RWPE2 (cell line): ENCODE measurements at regions not wholly inside any gene's neighbourhood (a gene's known extent, or its start where the extent isn't known, plus 50 kb on each side); places are given as distances from the start of the nearest gene placed in this dataset.

Experiments used
- ATAC-seq: fragments of 200-7000 bp; cut with Tn5 transposase; 3 replicates; pipeline ENCODE4 v1.9.1; 2021; ENCODE audit warnings: low read depth
- DNase-seq: peaks from one replicate; pipeline ENCODE4 v3.0.0-alpha.2; 2020; ENCODE audit warnings: low spot score
- H3K27ac ChIP-seq: fragments of 450-650 bp; 2 replicates; pipeline ENCODE4 v1.5.1; 2017; ENCODE audit warnings: mild to moderate bottlenecking; ENCODE audit not compliant: poor library complexity, severe bottlenecking
- H3K27me3 ChIP-seq: fragments of 250-450 bp; sonication (Bioruptor Pico); 2 replicates; pipeline ENCODE4 v1.5.1; 2021; ENCODE audit warnings: mild to moderate bottlenecking, moderate library complexity; ENCODE audit not compliant: insufficient read depth, poor library complexity, severe bottlenecking
- H3K36me3 ChIP-seq: fragments of 250-450 bp; sonication (Bioruptor Pico); 2 replicates; pipeline ENCODE4 v1.5.1; 2020; ENCODE audit warnings: low read depth, mild to moderate bottlenecking, moderate library complexity
- H3K4me1 ChIP-seq: fragments of 250-450 bp; sonication (Bioruptor Pico); 2 replicates; pipeline ENCODE4 v1.5.1; 2021; ENCODE audit warnings: mild to moderate bottlenecking, moderate library complexity; ENCODE audit not compliant: insufficient read depth, poor library complexity, severe bottlenecking
- H3K4me3 ChIP-seq: fragments of 250-450 bp; sonication (Bioruptor Pico); 2 replicates; pipeline ENCODE4 v1.5.1; 2021; ENCODE audit warnings: mild to moderate bottlenecking, moderate library complexity; ENCODE audit not compliant: severe bottlenecking
- H3K9me3 ChIP-seq: fragments of 250-450 bp; sonication (Bioruptor Pico); 2 replicates; pipeline ENCODE4 v1.5.1; 2021; ENCODE audit warnings: mild to moderate bottlenecking, moderate library complexity; ENCODE audit not compliant: severe bottlenecking
- TF ChIP-seq, protein P1 (sequence below): fragments of 450-650 bp; IDR thresholded peaks from one replicate; pipeline ENCODE4 v1.5.1; 2017; ENCODE audit warnings: mild to moderate bottlenecking, moderate library complexity; ENCODE audit not compliant: poor library complexity, severe bottlenecking

DNA sequence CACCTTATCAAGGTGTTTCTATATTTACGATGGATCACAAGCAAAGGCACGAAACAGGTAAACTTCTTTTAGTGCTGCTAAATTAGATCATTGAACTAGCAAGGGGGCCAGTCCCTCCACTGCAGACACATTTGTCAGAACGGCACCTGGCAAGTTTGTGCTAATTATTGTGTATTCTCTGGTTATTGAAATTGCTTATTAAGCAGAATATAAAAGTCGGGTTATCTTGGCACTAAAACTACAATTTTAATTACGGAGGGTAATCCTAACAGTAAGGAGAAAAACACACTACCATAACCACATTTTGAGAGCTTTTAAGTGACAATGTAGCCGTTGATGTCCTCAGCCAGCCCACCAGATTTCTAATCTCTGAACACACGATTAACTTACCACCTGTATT, 118.9 kb upstream of the BTN3A2 start:
- no peak overlapping the region for H3K27ac ChIP-seq
- TF ChIP-seq, protein P1, sequence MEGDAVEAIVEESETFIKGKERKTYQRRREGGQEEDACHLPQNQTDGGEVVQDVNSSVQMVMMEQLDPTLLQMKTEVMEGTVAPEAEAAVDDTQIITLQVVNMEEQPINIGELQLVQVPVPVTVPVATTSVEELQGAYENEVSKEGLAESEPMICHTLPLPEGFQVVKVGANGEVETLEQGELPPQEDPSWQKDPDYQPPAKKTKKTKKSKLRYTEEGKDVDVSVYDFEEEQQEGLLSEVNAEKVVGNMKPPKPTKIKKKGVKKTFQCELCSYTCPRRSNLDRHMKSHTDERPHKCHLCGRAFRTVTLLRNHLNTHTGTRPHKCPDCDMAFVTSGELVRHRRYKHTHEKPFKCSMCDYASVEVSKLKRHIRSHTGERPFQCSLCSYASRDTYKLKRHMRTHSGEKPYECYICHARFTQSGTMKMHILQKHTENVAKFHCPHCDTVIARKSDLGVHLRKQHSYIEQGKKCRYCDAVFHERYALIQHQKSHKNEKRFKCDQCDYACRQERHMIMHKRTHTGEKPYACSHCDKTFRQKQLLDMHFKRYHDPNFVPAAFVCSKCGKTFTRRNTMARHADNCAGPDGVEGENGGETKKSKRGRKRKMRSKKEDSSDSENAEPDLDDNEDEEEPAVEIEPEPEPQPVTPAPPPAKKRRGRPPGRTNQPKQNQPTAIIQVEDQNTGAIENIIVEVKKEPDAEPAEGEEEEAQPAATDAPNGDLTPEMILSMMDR, result no peak
- DNase-seq, result no peak
- no peaks in the 10 kb centered on the region for H3K9me3 ChIP-seq
- no peak for ATAC-seq
- no peaks in the 10 kb centered on the region for H3K27me3 ChIP-seq
- no peaks in the 10 kb centered on the region for H3K36me3 ChIP-seq
- peaks cover 10% of the 10 kb centered on the region for H3K4me1 ChIP-seq
- H3K4me3 ChIP-seq, result no peak overlapping the region

GRCh38 chr6:26246553-26246952, 118.4 kb upstream of the BTN3A2 start:
- no peak overlapping the region for H3K27ac ChIP-seq
- H3K4me1 ChIP-seq, result peaks cover 12% of the 10 kb centered on the region
- H3K36me3 ChIP-seq, result no peaks in the 10 kb centered on the region
- H3K9me3 ChIP-seq, result no peaks in the 10 kb centered on the region
- no peak overlapping the region for H3K4me3 ChIP-seq
- H3K27me3 ChIP-seq, result no peaks in the 10 kb centered on the region
- no peak for DNase-seq
- ATAC-seq, result no peak
- TF ChIP-seq, protein P1, result no peak

GRCh38 chr6:26249707-26249956, 115.4 kb upstream of the BTN3A2 start:
- DNase-seq, result no peak
- peak; percentile 34 for ATAC-seq
- Histone ChIP-seq H3K27ac (peak overlapping the region; percentile 84), H3K4me3 (peak overlapping the region; percentile 49), H3K36me3 (no peaks in the 10 kb centered on the region), H3K27me3 (no peaks in the 10 kb centered on the region), H3K4me1 (peaks cover 5% of the 10 kb centered on the region), H3K9me3 (no peaks in the 10 kb centered on the region)
- TF ChIP-seq, protein P1, result no peak

DNA sequence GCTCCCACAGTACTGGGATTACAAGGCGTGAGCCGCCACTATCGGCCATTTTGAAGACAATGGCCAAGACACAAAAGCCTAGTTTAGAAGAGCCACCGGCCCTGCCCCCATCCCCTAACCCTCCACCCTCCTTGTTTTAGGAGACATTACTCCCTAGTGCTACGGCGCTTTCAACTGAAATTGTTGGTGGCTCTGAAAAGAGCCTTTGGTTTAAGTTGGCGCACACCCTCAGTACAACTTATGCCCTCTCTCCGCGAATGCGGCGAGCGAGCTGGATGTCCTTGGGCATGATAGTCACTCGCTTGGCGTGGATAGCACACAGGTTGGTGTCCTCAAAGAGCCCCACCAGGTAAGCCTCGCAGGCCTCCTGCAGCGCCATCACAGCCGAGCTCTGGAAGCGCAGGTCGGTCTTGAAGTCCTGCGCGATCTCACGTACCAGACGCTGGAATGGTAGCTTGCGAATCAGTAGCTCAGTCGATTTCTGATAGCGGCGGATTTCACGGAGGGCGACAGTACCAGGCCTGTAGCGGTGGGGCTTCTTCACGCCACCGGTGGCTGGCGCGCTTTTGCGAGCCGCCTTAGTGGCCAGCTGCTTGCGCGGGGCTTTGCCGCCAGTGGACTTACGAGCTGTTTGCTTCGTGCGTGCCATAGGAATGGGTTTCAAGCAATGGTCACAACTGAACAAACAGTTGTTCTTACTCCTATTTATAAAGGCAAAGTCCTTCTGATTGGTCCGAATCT, 114.9 kb upstream of the BTN3A2 start:
- DNase-seq, result no peak
- H3K27ac ChIP-seq, result peak overlapping the region; percentile 84
- no peaks in the 10 kb centered on the region for H3K9me3 ChIP-seq

GRCh38 chr6:26250698-26251044, 114.3 kb upstream of the BTN3A2 start:
- ATAC-seq (no peak), DNase-seq (no peak)
- Histone ChIP-seq H3K9me3 (no peaks in the 10 kb centered on the region), H3K4me3 (peak overlapping the region; percentile 49), H3K36me3 (no peaks in the 10 kb centered on the region), H3K27ac (peak overlapping the region; percentile 84), H3K4me1 (peaks cover 5% of the 10 kb centered on the region), H3K27me3 (no peaks in the 10 kb centered on the region)
- TF ChIP-seq, protein P1, result no peak

More for the DNA sequence above, 114.9 kb upstream of the BTN3A2 start:
- no peaks in the 10 kb centered on the region for H3K36me3 ChIP-seq
- TF ChIP-seq, protein P1, result peak; percentile 34
- no peaks in the 10 kb centered on the region for H3K27me3 ChIP-seq
- H3K4me1 ChIP-seq, result peaks cover 5% of the 10 kb centered on the region
- peak; percentile 50 for ATAC-seq
- H3K4me3 ChIP-seq, result peak overlapping the region; percentile 49
